ENCODE measurements at regions not wholly inside any gene's neighbourhood (a gene's known extent, or its start where the extent isn't known, plus 50 kb on each side); places are given as distances from the start of the nearest gene placed in this dataset.

DNA sequence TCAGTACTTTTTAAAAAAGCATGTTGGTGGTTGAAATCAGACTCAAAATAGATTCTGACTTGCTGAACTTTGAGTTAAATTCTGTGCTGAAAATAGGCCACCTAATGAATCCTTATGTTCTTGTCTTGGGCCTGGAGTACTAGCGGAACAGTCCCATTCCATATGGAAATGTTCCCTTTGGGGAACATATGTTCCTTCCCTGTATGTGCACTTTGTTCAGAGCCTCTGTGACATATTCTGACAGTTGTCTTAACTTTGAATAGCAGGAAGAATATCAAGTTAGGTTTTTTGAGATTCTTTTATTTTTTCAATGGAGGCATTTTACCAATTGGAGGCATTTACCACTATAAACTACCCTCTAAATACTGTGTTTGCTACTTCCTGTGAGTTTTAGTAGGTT is 1667.8 kb downstream of the PLA2G4A start:
- TF ChIP-seq, protein P1, sequence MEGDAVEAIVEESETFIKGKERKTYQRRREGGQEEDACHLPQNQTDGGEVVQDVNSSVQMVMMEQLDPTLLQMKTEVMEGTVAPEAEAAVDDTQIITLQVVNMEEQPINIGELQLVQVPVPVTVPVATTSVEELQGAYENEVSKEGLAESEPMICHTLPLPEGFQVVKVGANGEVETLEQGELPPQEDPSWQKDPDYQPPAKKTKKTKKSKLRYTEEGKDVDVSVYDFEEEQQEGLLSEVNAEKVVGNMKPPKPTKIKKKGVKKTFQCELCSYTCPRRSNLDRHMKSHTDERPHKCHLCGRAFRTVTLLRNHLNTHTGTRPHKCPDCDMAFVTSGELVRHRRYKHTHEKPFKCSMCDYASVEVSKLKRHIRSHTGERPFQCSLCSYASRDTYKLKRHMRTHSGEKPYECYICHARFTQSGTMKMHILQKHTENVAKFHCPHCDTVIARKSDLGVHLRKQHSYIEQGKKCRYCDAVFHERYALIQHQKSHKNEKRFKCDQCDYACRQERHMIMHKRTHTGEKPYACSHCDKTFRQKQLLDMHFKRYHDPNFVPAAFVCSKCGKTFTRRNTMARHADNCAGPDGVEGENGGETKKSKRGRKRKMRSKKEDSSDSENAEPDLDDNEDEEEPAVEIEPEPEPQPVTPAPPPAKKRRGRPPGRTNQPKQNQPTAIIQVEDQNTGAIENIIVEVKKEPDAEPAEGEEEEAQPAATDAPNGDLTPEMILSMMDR (IDR thresholded peaks at IDR 0.05; ENCODE audit: extremely low read depth, low read depth, low read length), result no peak
- Histone ChIP-seq H3K4me2 (ENCODE audit: insufficient read depth, low read length) (no peak overlapping the region), H3K4me3 (ENCODE audit: insufficient read depth, low read length) (no peak overlapping the region), H3K9me3 (ENCODE audit: low read depth, low read length) (peaks cover 3% of the 10 kb centered on the region), H3K27me3 (ENCODE audit: insufficient read depth, low read length) (no peaks in the 10 kb centered on the region), H3K79me2 (ENCODE audit: insufficient read depth, low read length) (no peaks in the 10 kb centered on the region), H4K20me1 (ENCODE audit: insufficient read depth, low read length) (no peaks in the 10 kb centered on the region), H3K27ac (ENCODE audit: low read depth, low read length) (no peak overlapping the region), H2AFZ (ENCODE audit: low read length) (no peak overlapping the region), H3K4me1 (ENCODE audit: insufficient read depth, low read length) (no peaks in the 10 kb centered on the region), H3K36me3 (ENCODE audit: insufficient read depth, low read length) (no peaks in the 10 kb centered on the region)
- no peak for DNase-seq (ENCODE audit: insufficient read length, low spot score, missing footprints)

DNA sequence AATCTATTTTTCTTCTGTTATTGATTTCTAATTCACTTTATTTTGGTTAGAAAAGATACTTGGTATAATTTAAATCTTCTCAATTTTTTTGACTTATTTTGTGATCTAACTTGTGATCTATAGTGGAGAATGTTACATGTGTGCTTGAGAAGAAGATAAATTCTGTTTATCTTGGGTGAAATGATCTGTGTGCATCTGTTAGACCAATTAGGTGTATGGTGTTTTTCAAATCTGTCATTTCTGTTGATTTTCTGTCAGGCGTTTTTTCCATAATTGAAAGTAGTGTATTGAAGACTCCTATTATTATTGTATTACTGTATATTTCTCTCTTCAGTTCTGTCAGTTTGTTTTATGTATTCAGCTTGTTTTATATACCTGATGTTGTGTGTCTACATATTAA is 1668.3 kb downstream of the PLA2G4A start:
- TF ChIP-seq, protein P1 (IDR thresholded peaks at IDR 0.05; ENCODE audit: extremely low read depth, low read depth, low read length), result no peak

DNA sequence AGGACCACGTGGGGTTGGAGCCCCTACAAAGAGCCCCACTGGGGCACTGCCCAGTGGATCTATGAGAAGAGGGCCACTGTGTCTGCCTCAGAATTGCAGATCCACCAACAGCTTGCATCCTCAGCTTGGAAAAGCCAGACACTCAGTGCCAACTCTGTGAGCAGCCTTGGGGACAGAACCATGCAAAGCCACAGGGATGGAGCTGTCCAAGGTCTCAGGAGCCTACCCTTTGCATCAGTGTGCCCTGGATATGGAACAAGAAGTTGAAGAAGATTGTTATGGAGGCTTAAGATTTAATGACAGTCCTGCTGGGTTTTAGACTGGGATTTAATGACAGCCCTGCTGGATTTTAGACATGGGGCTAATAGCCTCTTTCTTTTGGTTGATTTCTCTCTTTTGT is 1670.9 kb downstream of the PLA2G4A start:
- no peak overlapping the region for H3K4me2 ChIP-seq (ENCODE audit: insufficient read depth, low read length)
- no peak overlapping the region for H3K27ac ChIP-seq (ENCODE audit: low read depth, low read length)
- H3K27me3 ChIP-seq (ENCODE audit: insufficient read depth, low read length), result no peaks in the 10 kb centered on the region
- no peaks in the 10 kb centered on the region for H4K20me1 ChIP-seq (ENCODE audit: insufficient read depth, low read length)
- H3K79me2 ChIP-seq (ENCODE audit: insufficient read depth, low read length), result no peaks in the 10 kb centered on the region
- DNase-seq (ENCODE audit: insufficient read length, low spot score, missing footprints), result no peak
- no peaks in the 10 kb centered on the region for H3K4me1 ChIP-seq (ENCODE audit: insufficient read depth, low read length)
- H3K36me3 ChIP-seq (ENCODE audit: insufficient read depth, low read length), result no peaks in the 10 kb centered on the region
- TF ChIP-seq, protein P1 (IDR thresholded peaks at IDR 0.05; ENCODE audit: extremely low read depth, low read depth, low read length), result no peak
- H3K9me3 ChIP-seq (ENCODE audit: low read depth, low read length), result peaks cover 3% of the 10 kb centered on the region
- no peak overlapping the region for H2AFZ ChIP-seq (ENCODE audit: low read length)
- no peak overlapping the region for H3K4me3 ChIP-seq (ENCODE audit: insufficient read depth, low read length)

More for the DNA sequence above, 1668.3 kb downstream of the PLA2G4A start:
- Histone ChIP-seq H3K4me2 (ENCODE audit: insufficient read depth, low read length) (no peak overlapping the region), H3K4me1 (ENCODE audit: insufficient read depth, low read length) (no peaks in the 10 kb centered on the region), H2AFZ (ENCODE audit: low read length) (no peak overlapping the region), H3K27ac (ENCODE audit: low read depth, low read length) (no peak overlapping the region), H3K79me2 (ENCODE audit: insufficient read depth, low read length) (no peaks in the 10 kb centered on the region), H3K9me3 (ENCODE audit: low read depth, low read length) (peaks cover 3% of the 10 kb centered on the region), H3K4me3 (ENCODE audit: insufficient read depth, low read length) (no peak overlapping the region), H3K27me3 (ENCODE audit: insufficient read depth, low read length) (no peaks in the 10 kb centered on the region), H4K20me1 (ENCODE audit: insufficient read depth, low read length) (no peaks in the 10 kb centered on the region), H3K36me3 (ENCODE audit: insufficient read depth, low read length) (no peaks in the 10 kb centered on the region)
- DNase-seq (ENCODE audit: insufficient read length, low spot score, missing footprints), result no peak

DNA sequence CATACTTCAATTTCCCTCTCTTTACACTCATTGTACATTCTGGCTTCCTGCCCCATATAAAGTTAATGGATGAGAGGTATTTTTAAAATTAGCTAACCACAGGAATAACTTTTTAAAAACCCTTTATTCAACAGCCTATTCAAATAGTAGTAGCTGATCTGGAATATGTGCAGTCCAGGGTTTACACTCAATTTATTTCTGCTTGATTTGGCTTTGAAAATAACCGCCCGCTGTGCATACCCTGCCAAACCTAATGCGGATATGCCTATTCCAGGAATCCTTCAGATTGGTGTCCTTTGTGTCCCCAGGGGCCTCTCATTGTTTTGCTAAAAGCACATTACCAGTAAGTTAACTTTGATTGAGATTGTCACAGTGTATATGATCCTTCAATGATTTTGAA is 1686.2 kb downstream of the PLA2G4A start:
- Histone ChIP-seq H3K4me3 (ENCODE audit: insufficient read depth, low read length) (no peak overlapping the region), H2AFZ (ENCODE audit: low read length) (no peak overlapping the region), H3K9me3 (ENCODE audit: low read depth, low read length) (peaks cover 3% of the 10 kb centered on the region), H3K4me2 (ENCODE audit: insufficient read depth, low read length) (no peak overlapping the region), H3K27ac (ENCODE audit: low read depth, low read length) (no peak overlapping the region), H3K79me2 (ENCODE audit: insufficient read depth, low read length) (no peaks in the 10 kb centered on the region), H3K27me3 (ENCODE audit: insufficient read depth, low read length) (no peaks in the 10 kb centered on the region), H3K4me1 (ENCODE audit: insufficient read depth, low read length) (no peaks in the 10 kb centered on the region), H4K20me1 (ENCODE audit: insufficient read depth, low read length) (no peaks in the 10 kb centered on the region), H3K36me3 (ENCODE audit: insufficient read depth, low read length) (no peaks in the 10 kb centered on the region)
- TF ChIP-seq, protein P1 (IDR thresholded peaks at IDR 0.05; ENCODE audit: extremely low read depth, low read depth, low read length), result no peak
- no peak for DNase-seq (ENCODE audit: insufficient read length, low spot score, missing footprints)
